BE2C (cell line): ENCODE measurements at regions not wholly inside any gene's neighbourhood (a gene's known extent, or its start where the extent isn't known, plus 50 kb on each side); places are given as distances from the start of the nearest gene placed in this dataset.

Source experiments
- DNase-seq: peaks from one replicate; pipeline ENCODE4 v3.0.0-alpha.2; 2020
- H3K27me3 ChIP-seq: fragments of 250-450 bp; sonication (Bioruptor Pico); 2 replicates; pipeline ENCODE4 v1.5.1; 2020; ENCODE audit warnings: mild to moderate bottlenecking
- H3K36me3 ChIP-seq: fragments of 250-450 bp; sonication (Bioruptor Pico); 2 replicates; pipeline ENCODE4 v1.5.1; 2020; ENCODE audit warnings: mild to moderate bottlenecking
- H3K4me1 ChIP-seq: fragments of 250-450 bp; sonication (Bioruptor Pico); 2 replicates; pipeline ENCODE4 v1.5.1; 2020
- H3K4me3 ChIP-seq: 2 replicates; pipeline ENCODE4 v1.5.1; 2011; ENCODE audit warnings: low read depth, low read length
- H3K9me3 ChIP-seq: fragments of 250-450 bp; sonication (Bioruptor Pico); 2 replicates; pipeline ENCODE4 v1.5.1; 2020
- TF ChIP-seq, protein P1 (sequence below): IDR thresholded peaks from 2 replicates; pipeline ENCODE4 v1.5.1; 2012; ENCODE audit warnings: mild to moderate bottlenecking, low read depth, low read length

DNA sequence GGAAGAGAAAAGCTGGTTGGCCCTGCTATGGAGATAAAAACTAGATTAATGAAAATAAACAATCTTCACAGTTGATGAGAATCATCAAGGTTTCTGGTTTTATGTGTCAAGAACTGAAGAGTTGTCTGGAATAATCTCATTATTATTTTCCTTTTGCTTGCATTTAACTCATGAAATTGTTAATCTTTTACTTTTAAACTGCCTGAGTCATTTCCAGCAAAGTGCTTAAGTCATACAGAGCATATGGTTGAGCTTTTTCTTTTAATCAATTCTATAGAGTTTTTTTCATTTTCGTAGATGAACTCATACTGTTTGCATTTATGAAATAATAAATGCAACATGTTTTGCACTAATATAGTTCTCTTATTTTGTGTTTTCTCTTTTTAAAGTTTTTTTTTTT lies 747.9 kb downstream of the NXPH1 start:
- Histone ChIP-seq H3K4me3 (no peak overlapping the region), H3K9me3 (no peaks in the 10 kb centered on the region), H3K4me1 (peaks cover 3% of the 10 kb centered on the region), H3K36me3 (no peaks in the 10 kb centered on the region), H3K27me3 (no peaks in the 10 kb centered on the region)
- DNase-seq: no peak
- TF ChIP-seq, protein P1, sequence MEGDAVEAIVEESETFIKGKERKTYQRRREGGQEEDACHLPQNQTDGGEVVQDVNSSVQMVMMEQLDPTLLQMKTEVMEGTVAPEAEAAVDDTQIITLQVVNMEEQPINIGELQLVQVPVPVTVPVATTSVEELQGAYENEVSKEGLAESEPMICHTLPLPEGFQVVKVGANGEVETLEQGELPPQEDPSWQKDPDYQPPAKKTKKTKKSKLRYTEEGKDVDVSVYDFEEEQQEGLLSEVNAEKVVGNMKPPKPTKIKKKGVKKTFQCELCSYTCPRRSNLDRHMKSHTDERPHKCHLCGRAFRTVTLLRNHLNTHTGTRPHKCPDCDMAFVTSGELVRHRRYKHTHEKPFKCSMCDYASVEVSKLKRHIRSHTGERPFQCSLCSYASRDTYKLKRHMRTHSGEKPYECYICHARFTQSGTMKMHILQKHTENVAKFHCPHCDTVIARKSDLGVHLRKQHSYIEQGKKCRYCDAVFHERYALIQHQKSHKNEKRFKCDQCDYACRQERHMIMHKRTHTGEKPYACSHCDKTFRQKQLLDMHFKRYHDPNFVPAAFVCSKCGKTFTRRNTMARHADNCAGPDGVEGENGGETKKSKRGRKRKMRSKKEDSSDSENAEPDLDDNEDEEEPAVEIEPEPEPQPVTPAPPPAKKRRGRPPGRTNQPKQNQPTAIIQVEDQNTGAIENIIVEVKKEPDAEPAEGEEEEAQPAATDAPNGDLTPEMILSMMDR: no peak

DNA sequence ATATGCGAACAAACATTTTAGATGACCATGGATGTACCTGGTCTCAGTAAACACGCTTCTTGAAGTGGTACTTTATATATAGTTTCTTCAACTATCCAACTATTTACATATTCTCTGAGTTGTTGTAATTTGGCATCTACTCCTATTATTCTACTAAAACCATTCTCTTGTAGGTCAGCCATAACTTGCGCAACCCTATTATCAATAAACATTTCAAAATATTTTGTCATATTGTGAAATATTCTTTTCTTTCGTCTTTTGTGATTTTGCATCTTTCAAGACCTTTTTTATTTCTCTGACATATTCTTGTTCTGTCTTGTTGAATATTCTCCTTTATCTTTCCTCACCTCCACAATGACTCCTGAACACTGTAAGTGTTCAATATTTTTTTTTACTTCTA lies 753.3 kb downstream of the NXPH1 start:
- TF ChIP-seq, protein P1: no peak
- no peaks in the 10 kb centered on the region for H3K36me3 ChIP-seq
- H3K27me3 ChIP-seq: no peaks in the 10 kb centered on the region
- no peak overlapping the region for H3K4me3 ChIP-seq
- H3K9me3 ChIP-seq: no peaks in the 10 kb centered on the region
- no peaks in the 10 kb centered on the region for H3K4me1 ChIP-seq
- no peak for DNase-seq

DNA sequence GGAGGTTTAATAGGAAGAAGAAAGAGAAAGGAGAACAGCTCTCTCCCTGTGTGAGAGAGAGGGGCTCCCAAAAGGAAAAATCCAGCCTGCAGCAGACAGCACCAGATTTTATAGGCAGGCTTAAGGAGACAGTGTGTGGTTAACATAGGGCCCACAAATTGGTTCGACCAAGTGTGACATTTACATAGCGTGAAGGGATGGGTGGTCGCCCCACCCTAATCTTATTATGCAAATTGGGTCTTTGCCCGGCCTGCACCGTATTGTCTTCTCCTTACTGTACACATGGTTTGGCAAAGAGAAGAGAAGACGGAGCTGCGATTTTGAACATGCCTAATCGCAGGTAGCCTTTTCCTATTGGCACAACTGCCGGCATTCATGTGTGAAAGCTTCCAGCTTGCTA lies 756.3 kb downstream of the NXPH1 start:
- TF ChIP-seq, protein P1: no peak
- Histone ChIP-seq H3K36me3 (no peaks in the 10 kb centered on the region), H3K9me3 (no peaks in the 10 kb centered on the region), H3K4me1 (no peaks in the 10 kb centered on the region), H3K4me3 (no peak overlapping the region), H3K27me3 (no peaks in the 10 kb centered on the region)
- DNase-seq: no peak

DNA sequence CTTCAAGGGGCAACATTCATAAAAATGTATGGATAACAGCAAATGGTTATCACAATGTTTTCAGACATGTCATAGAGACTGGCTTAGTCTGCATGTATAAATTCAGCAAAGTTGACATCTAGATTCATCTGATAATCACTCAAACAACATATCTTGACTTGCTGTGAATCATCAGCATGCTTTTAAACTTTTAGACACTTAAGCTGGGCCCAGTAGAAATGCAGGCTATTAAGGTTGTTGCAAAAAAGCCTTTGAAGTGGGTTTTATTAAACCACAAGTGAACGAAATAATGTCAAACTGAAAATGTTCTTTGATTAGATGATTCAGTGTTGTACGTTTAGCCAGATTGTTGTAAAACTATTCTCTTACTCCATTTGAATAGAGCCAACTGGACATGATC lies 759.6 kb downstream of the NXPH1 start:
- TF ChIP-seq, protein P1: no peak
- H3K27me3 ChIP-seq: no peaks in the 10 kb centered on the region
- no peaks in the 10 kb centered on the region for H3K4me1 ChIP-seq
- H3K4me3 ChIP-seq: no peak overlapping the region
- H3K9me3 ChIP-seq: no peaks in the 10 kb centered on the region
- DNase-seq: no peak
- H3K36me3 ChIP-seq: no peaks in the 10 kb centered on the region

DNA sequence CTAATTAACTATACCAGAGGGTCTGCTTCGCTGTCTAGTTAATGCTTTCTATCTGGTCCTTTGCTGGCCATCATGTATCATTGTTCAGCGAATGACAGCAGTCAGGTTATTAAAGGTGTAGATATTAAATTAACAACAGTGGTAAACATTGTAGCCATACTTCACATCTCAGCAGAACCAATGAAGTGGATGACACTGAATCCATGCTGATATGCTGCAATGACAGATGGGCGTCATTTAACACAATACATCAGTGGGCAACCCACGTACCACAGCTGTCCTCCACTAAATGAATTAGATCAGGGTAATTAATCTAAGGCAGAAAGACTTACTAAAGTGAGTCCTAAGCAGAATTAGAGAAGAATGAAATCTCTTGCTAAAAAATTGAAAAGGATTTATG lies 767.2 kb downstream of the NXPH1 start:
- Histone ChIP-seq H3K27me3 (no peaks in the 10 kb centered on the region), H3K4me3 (no peak overlapping the region), H3K9me3 (no peaks in the 10 kb centered on the region), H3K4me1 (peaks cover 17% of the 10 kb centered on the region), H3K36me3 (no peaks in the 10 kb centered on the region)
- TF ChIP-seq, protein P1: no peak
- DNase-seq: no peak

DNA sequence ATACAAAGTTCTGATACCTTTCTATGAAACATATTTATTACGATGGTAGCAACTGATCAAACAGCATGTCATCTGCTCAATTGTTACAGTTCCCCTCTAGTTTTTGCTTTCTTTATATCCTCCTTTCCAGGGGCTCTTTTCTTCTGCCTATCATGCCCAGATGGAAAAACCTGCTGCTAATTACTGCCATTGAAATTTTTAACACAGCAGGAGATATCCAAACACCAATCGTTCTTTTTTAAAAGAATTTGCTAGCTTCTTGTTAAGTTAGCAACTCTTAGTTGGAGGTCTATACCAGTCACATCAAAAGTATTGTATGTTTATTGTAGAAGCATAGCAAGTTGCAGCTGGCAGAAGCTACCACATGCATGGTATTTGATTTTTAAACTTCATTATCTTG lies 768.5 kb downstream of the NXPH1 start:
- H3K4me3 ChIP-seq: no peak overlapping the region
- H3K36me3 ChIP-seq: no peaks in the 10 kb centered on the region
- no peaks in the 10 kb centered on the region for H3K9me3 ChIP-seq
- H3K4me1 ChIP-seq: peaks cover 17% of the 10 kb centered on the region
- TF ChIP-seq, protein P1: no peak
- no peak for DNase-seq
- no peaks in the 10 kb centered on the region for H3K27me3 ChIP-seq
